ENCODE measurements at regions not wholly inside any gene's neighbourhood (a gene's known extent, or its start where the extent isn't known, plus 50 kb on each side); places are given as distances from the start of the nearest gene placed in this dataset.

DNA sequence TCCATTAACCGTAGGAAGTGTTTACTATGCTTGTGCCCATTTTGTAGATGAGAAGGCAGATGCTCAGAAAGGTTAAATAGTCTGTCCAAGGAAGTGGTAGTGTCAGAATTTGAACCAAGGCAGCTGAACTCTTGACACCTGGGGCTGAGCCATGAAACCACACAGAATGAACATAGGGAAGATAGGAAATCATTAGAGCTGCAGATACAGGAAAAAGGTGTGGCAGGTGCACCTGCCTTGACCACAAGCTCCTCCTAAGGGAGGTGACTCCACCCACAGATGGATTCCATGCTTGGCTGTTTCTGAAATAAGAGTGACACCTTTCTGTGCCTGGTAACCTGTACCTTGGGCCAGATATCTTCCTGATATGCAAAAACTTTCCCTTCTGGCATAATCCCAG is 69.9 kb upstream of the IGSF21 start:
- Histone ChIP-seq H3K4me1 (ENCODE audit: insufficient read depth, low read length, poor library complexity, severe bottlenecking) (no peaks in the 10 kb centered on the region), H3K27ac (ENCODE audit: low read depth, low read length, poor library complexity, severe bottlenecking) (no peak overlapping the region), H3K27me3 (replicated peaks; ENCODE audit: insufficient read depth, low read depth, low read length, poor library complexity) (peaks cover 26% of the 10 kb centered on the region), H3K4me3 (ENCODE audit: low read depth, low read length, poor library complexity, severe bottlenecking) (no peak overlapping the region), H3K9me3 (ENCODE audit: low read depth, low read length, poor library complexity, severe bottlenecking) (no peaks in the 10 kb centered on the region), H3K36me3 (ENCODE audit: insufficient read depth, low read length, poor library complexity, severe bottlenecking) (no peaks in the 10 kb centered on the region)
- no peak for DNase-seq (ENCODE audit: low spot score)
- TF ChIP-seq CTCF (conservative IDR thresholded peaks at IDR 0.05; ENCODE audit: low read depth, low read length): no peak
- TF ChIP-seq EZH2 (IDR thresholded peaks at IDR 0.05; ENCODE audit: borderline replicate concordance, low read depth, low read length, poor library complexity, severe bottlenecking): no peak
- ChIA-PET CTCF (no interaction called here), POLR2A (ENCODE audit: low non-redundant PET) (interaction anchor here (0.6 kb wide), 1 partner anchor 1138 kb away, joined by 4 read pairs; no protein-coding TSS in a partner anchor)
- BruUV-seq (replicated peaks): no TSS peak
- intact Hi-C loops (cut with micrococcal nuclease; ENCODE audit: unreplicated experiment): no loop called here

GRCh38 chr1:18038051-18038450 is 69.5 kb upstream of the IGSF21 start:
- peaks cover 22% of the 10 kb centered on the region for H3K27me3 ChIP-seq (replicated peaks; ENCODE audit: insufficient read depth, low read depth, low read length, poor library complexity)
- no peaks in the 10 kb centered on the region for H3K4me1 ChIP-seq (ENCODE audit: insufficient read depth, low read length, poor library complexity, severe bottlenecking)
- no peak overlapping the region for H3K27ac ChIP-seq (ENCODE audit: low read depth, low read length, poor library complexity, severe bottlenecking)
- intact Hi-C loops (cut with micrococcal nuclease; ENCODE audit: unreplicated experiment): no loop called here
- no peaks in the 10 kb centered on the region for H3K9me3 ChIP-seq (ENCODE audit: low read depth, low read length, poor library complexity, severe bottlenecking)
- no peaks in the 10 kb centered on the region for H3K36me3 ChIP-seq (ENCODE audit: insufficient read depth, low read length, poor library complexity, severe bottlenecking)
- no peak for DNase-seq (ENCODE audit: low spot score)
- ChIA-PET CTCF (no interaction called here), POLR2A (ENCODE audit: low non-redundant PET) (no interaction called here)
- no peak for TF ChIP-seq EZH2 (IDR thresholded peaks at IDR 0.05; ENCODE audit: borderline replicate concordance, low read depth, low read length, poor library complexity, severe bottlenecking)
- TF ChIP-seq CTCF (conservative IDR thresholded peaks at IDR 0.05; ENCODE audit: low read depth, low read length): no peak
- BruUV-seq (replicated peaks): no TSS peak
- no peak overlapping the region for H3K4me3 ChIP-seq (ENCODE audit: low read depth, low read length, poor library complexity, severe bottlenecking)

DNA sequence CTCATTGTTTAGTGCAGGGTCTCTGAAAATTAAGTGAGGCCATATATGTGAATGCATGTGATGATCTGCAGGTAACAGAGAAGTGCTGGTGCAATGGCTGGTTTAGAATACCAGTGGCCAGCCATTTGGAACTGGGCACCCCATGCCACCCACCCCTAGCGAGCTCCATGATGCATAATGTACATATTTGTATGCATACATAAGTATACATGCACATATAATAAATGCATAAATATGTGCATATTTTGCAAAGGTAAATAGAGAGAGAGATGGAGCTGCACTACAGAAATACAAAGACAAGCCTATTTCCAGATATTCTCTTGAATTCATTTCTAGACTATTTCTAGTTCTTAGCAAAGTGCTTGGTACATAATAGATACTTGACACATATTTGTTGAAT is 68.5 kb upstream of the IGSF21 start:
- CTCF ChIA-PET: no interaction called here
- intact Hi-C loops (cut with micrococcal nuclease; ENCODE audit: unreplicated experiment): no loop called here
- TF ChIP-seq CTCF (conservative IDR thresholded peaks at IDR 0.05; ENCODE audit: low read depth, low read length) (no peak), EZH2 (IDR thresholded peaks at IDR 0.05; ENCODE audit: borderline replicate concordance, low read depth, low read length, poor library complexity, severe bottlenecking) (no peak)
- POLR2A ChIA-PET (ENCODE audit: low non-redundant PET): no interaction called here
- H3K4me3 ChIP-seq (ENCODE audit: low read depth, low read length, poor library complexity, severe bottlenecking): no peak overlapping the region
- H3K27ac ChIP-seq (ENCODE audit: low read depth, low read length, poor library complexity, severe bottlenecking): no peak overlapping the region
- H3K27me3 ChIP-seq (replicated peaks; ENCODE audit: insufficient read depth, low read depth, low read length, poor library complexity): peaks cover 13% of the 10 kb centered on the region
- H3K4me1 ChIP-seq (ENCODE audit: insufficient read depth, low read length, poor library complexity, severe bottlenecking): no peaks in the 10 kb centered on the region
- H3K36me3 ChIP-seq (ENCODE audit: insufficient read depth, low read length, poor library complexity, severe bottlenecking): no peaks in the 10 kb centered on the region
- no peak for DNase-seq (ENCODE audit: low spot score)
- no peaks in the 10 kb centered on the region for H3K9me3 ChIP-seq (ENCODE audit: low read depth, low read length, poor library complexity, severe bottlenecking)
- BruUV-seq (replicated peaks): no TSS peak
